Stimulated activated CD8-positive, alpha-beta memory T cell treated with anti-CD3 and anti-CD28 coated beads, Interleukin-2, amount 100 ng/mL, for 1 hour (primary cell): ENCODE measurements at regions not wholly inside any gene's neighbourhood (a gene's known extent, or its start where the extent isn't known, plus 50 kb on each side); places are given as distances from the start of the nearest gene placed in this dataset.
A peak's percentile ranks its signal among the peaks of the same experiment; 100 is the strongest.

Experiments used
- DNase-seq, 2 donors: peaks; one replicate each; pipeline ENCODE4 v3.0.0-alpha.2; 2020; ENCODE audit warnings: low read depth in 2 of 2

GRCh38 chr15:35725353-35725752 is 179.4 kb upstream of the DPH6 start:
- DNase-seq = no peak

GRCh38 chr15:35727627-35728026 is 181.7 kb upstream of the DPH6 start:
- DNase-seq = no peak

- DNase-seq = no peak
These were observed 182.4 kb upstream of the DPH6 start for GRCh38 chr15:35728219-35728940.

DNA sequence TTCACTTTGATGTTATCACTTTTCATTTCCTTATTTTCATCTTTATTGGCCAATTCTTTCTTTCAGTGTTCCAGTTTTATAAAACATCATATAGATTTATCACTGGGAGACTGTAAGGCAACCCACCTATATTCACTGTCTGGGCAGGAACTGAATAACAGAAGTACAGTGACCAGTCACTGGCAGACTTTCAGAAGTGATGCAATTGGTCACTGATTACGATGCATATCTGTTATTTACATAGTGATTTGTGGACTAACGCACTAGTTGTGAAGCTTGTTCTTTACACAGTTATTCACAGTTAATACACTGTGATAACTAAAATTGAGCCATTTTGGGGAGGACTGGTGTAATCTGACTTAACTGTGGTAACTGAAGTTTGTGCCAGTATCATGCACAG is 190.2 kb upstream of the DPH6 start:
- no peak for DNase-seq

DNA sequence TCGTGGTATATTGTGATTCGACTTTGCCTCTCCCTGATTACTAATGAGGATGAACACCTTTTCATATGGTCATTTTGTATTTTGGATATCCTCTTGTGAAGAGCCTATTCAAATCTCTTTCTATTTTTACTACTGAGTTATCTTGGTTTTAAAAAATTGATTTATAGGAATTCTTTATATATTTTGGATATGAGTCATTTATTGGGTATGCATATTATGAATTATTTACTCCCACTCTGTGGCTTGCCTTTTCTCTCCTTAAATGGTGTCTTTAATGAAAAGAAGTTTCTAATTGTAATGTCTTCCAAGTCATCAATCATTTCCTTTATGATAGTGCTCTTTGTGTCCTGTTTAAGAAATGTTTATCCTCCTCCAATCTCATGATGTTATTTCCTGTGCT is 191.5 kb upstream of the DPH6 start:
- DNase-seq = no peak

DNA sequence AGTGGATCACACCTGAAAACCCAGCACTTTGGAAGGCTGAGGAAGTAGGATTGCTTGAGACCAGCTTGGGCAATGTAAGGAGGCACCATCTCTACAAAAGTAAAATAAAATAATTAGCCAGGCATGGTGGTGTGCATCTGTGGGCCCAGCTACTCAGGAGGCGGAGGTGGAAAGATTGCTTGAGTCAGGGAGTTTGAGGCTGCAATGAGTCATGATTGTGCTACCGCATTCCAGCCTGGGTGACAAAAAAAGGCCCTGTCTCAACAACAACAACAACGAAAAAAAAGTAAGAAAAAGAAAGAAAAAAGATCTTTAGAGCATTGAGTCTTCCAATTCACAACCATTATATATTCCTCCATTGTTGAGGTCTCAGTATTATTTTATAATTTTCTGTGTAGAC is 192.4 kb upstream of the DPH6 start:
- no peak for DNase-seq

- no peak for DNase-seq
These were observed 194.8 kb upstream of the DPH6 start for GRCh38 chr15:35740761-35741160.

DNA sequence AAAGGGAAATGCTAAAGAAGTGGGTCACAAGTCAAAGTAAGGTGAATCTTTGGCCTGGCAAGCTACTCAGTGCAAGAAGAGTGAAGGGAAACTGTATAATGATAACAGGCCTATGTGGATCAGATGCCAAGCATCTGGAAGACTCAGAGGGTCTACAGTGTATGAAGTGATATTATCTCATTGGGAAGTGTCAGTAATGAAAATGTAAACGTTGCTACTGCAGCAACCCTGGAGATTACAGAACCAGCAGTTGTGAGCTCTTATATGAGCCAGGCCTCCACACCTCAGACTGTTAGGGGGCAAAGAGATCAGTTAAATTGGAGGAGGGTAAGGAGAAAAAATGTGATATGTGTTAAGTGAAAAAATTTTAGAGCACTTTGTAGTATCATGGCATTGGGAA is 195.4 kb upstream of the DPH6 start:
- no peak for DNase-seq

- DNase-seq = no peak
These were observed 195.9 kb upstream of the DPH6 start for GRCh38 chr15:35741881-35742280.

- no peak for DNase-seq
These were observed 197.4 kb upstream of the DPH6 start for GRCh38 chr15:35743321-35743720.

- DNase-seq = no peak
These were observed 200.2 kb upstream of the DPH6 start for GRCh38 chr15:35746121-35746520.

- DNase-seq = no peak
These were observed 202.1 kb upstream of the DPH6 start for GRCh38 chr15:35748105-35748504.

- no peak for DNase-seq
These were observed 204.1 kb upstream of the DPH6 start for GRCh38 chr15:35750051-35750450.

GRCh38 chr15:35751413-35752133 is 205.6 kb upstream of the DPH6 start:
- DNase-seq = peak; percentile 1 to 10

GRCh38 chr15:35752134-35752466 is 206.1 kb upstream of the DPH6 start:
- DNase-seq = no peak

DNA sequence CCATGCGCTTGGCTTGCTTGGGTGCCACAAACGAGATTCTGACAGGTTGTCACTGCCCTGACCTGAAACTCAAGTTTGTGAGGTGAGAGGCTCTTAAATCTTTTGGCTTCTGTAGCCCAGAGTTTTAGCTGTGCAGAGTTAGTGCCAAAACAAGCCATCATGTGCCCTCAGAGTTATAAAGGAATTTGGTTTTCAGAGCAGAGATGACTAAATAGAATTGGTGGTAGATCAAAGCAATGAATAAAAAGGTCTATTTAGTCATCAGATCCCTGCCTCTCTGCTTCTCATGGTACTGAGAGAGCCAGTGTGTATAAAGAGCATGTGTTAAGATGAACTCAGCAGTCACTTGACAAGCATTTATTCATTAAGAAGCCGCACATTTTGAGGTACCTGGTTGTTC is 207.5 kb upstream of the DPH6 start:
- no peak for DNase-seq

DNA sequence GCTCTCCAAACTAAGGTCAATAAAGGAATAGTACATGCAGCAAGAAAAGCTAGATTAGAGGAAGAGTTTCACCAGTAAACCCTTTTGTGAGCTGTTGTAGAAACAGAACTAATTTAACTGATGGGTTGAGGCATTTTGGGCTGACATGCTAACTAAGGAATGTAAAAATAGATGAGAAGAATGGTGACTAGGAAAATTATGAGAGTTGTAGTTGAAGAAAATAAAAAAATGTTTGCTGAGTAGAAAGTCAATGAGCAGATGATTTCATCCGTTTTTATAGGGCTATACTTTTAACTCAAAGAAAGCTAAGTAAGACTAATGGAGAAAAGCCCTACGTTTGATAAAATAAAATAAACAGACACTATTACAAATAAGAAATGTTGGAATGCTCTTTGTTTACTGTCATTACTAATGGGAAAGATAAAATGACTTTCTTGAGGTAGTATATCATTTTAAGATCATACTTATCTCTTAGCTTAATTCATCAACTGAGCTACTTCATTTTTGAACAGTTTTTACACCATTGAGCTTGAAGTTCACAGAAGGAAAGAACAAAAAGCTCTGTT is 209.4 kb upstream of the DPH6 start:
- DNase-seq = no peak

DNA sequence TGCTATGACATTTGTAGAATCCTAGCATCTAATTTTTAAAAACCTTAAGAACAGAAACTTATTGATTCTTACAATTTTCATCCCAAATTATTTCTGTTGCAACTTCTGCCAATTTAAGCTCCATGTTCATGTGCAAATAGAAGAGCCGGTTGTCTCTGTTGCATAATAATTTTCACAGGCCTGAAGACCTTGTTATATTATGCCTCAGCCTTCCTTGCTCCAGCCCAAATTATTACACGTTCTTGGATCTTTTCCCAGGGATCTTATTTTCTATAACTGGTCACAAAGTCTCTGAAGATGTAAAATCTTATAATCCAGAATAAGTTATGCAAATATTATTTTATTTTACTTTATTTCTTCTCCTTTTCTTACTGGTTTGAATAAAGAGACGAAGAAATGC is 210.7 kb upstream of the DPH6 start:
- no peak for DNase-seq

DNA sequence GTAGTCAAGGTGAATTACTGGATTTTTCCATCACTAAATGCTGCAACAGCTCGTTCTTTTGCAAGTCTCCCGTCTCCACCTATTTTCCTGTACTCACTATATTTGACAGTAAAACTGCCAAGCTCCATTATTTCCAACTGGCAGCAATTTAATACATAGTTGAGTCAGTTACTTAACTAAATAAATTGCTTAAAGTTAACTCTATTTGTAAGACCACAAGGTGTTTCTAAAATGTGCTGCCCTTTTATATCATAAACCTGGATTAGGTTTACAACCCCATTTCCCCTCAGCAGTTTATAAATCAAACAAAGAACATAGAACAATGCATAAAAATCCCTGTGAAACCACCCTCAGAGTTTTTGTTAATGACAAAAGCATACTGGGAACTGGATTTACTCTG is 211.4 kb upstream of the DPH6 start:
- DNase-seq = no peak

- DNase-seq = no peak
These were observed 211.8 kb upstream of the DPH6 start for GRCh38 chr15:35757765-35758164.

DNA sequence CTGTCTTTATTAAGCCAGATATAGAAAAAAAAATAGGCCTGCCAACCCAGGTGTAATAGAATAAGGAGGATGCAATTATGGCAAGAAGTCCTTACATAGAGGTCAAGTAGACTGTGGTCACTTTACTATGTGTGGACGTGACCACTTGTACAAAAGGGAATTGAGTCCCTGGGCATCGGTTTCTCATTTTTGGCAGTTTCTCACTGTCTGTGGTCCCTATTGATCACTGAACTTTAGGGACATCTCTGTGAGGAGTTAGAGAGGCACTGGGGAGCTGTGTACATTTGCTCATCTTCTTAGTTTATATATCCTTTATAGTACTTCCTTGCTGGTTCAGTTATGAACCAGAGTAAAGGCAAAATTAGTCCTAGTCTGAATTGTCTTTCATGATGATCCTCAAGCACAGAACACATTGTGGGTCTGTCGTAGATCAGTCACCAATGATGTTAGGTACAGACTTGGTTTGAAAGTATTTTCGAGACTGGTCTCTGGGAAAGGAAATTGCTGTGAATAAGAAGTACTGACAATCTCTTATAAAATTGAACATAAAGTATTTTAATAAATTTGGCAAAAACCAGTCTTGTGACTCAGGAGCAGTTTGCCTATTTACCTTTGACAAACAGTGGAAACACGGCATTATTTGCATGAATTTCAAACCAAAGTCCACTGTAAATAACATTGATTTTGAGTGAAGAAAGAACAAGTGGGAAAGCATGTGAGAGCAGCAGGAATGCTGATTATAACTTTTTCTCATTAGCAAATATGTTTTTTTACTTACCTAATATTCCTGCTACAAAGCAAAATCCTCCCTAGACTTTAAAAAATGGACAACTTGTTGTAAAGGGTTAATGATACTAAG is 218.9 kb upstream of the DPH6 start:
- no peak for DNase-seq

GRCh38 chr15:35768949-35769348 is 223.0 kb upstream of the DPH6 start:
- DNase-seq = no peak
